ENCODE measurements at regions not wholly inside any gene's neighbourhood (a gene's known extent, or its start where the extent isn't known, plus 50 kb on each side); places are given as distances from the start of the nearest gene placed in this dataset.

DNA sequence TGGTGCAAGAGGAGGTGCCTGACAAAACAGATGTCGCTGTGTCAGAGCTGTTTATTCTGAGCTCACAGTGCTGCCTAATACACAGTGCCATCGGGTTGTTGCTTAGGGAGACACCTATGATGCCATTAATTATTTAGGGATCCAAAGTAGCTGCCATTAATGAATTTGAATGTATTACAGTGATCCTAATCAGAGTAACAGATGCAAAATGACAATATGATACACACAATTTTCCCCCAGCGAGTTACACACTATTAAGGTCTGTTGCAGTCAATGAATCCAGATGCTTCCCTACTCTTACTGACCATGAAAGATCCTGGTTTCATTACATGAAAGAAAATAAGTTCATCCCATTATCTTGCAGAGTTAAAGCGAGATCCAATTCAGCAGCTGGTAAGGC is 91.3 kb downstream of the RWDD3 start:
- TF ChIP-seq, protein P1, sequence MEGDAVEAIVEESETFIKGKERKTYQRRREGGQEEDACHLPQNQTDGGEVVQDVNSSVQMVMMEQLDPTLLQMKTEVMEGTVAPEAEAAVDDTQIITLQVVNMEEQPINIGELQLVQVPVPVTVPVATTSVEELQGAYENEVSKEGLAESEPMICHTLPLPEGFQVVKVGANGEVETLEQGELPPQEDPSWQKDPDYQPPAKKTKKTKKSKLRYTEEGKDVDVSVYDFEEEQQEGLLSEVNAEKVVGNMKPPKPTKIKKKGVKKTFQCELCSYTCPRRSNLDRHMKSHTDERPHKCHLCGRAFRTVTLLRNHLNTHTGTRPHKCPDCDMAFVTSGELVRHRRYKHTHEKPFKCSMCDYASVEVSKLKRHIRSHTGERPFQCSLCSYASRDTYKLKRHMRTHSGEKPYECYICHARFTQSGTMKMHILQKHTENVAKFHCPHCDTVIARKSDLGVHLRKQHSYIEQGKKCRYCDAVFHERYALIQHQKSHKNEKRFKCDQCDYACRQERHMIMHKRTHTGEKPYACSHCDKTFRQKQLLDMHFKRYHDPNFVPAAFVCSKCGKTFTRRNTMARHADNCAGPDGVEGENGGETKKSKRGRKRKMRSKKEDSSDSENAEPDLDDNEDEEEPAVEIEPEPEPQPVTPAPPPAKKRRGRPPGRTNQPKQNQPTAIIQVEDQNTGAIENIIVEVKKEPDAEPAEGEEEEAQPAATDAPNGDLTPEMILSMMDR (IDR thresholded peaks at IDR 0.05 in 4 of 5, conservative IDR thresholded peaks at IDR 0.05 in 1 of 5) = no peak
- TF ChIP-seq POLR2A (IDR thresholded peaks at IDR 0.05) = no peak

All from gastrocnemius medialis (tissue), 4 donors.